Eye (tissue), 1 donor: ENCODE measurements at regions not wholly inside any gene's neighbourhood (a gene's known extent, or its start where the extent isn't known, plus 50 kb on each side); places are given as distances from the start of the nearest gene placed in this dataset.

Source experiments
- DNase-seq: peaks from one replicate; pipeline ENCODE4 v3.0.0-alpha.2; 2015

DNA sequence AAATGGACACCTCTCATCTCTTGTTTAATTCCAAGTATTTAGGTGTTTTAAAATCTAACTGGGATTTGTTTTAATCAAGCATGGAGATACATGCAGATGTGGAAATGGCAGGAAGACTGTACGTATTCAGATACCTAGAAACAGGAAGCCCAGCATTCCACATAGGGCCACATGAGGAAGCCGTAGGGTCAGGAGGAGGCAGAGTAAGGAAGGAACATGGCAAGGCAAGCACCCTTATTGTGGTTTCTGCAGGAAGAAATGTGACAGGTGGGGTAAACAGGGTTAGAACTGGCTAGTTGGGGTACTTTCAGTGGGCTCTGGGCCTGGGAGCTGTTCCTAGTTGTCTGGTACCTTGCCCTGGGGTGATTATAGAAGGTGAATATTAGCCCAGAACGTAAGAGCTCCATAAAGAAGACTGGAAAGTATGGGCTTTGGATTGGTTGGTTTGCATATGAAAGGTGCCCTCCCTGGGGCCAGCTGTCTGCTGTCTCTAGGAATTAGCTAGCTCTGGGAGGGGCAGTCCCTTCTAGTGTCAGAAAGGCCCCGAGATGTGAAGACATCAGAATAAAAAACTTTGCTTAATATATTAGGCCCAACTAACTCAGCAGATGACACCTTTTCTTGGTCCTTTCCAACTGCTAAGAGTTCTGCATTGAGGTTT, 107.7 kb upstream of the CADPS start:
- no peak for DNase-seq

GRCh38 chr3:62986061-62986460, 110.8 kb upstream of the CADPS start:
- no peak for DNase-seq

DNA sequence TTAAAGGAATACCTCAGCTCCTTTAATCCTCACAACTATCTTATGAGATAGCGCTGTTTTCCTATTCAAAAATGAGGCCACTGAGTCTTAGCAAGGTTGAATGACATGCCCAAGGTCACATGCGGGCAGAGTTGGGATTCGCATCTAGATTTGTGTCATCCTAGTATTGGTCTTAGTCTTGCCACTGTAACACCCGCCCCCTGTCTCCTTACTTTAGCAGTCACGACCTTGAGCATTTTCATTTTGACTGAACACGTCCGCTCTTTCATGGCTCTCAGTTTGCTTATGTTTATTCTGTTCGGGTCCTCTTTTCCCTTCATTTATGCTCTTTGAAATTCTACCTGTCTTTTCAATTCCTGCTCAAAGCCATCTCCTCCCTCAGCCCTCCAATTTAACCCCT, 112.5 kb upstream of the CADPS start:
- DNase-seq = no peak

GRCh38 chr3:62990704-62991413, 115.6 kb upstream of the CADPS start:
- no peak for DNase-seq

DNA sequence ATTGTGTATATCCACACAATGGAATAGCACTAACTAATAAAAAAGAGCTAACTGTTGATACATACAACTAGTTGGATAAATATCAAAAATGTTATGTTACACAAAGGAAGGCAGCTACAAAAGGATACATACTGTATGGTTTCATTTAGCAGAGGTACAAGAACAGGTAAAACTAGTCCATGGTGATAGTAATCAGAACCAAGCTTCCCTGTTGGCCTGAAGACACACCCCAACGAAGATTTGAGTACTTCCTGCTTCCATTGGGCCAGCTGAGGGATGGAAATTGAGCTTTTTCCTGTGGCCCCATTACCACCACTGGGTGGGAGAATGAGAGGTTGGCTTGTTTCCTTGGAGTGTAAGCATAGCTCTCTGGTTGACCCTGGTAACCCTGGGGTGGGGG, 117.3 kb upstream of the CADPS start:
- DNase-seq = no peak

DNA sequence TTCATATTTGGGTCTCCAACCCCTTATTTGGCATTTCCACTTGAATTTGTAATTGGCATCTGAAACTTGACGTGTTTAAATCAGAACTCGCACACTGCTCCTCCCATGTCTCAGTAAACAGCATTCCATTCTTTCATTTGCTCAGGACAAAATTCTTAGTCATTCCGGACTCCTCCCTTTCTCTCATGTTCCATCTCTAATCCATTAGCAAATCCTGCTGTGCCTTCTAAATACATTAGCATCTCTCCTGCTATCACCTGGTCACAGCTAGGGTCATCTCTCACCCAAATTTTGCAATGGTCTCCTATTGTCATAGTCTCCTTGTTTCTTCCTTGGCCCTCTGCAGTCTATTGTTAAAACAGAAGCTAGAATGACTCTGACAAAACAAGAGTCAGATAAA, 119.9 kb upstream of the CADPS start:
- no peak for DNase-seq

DNA sequence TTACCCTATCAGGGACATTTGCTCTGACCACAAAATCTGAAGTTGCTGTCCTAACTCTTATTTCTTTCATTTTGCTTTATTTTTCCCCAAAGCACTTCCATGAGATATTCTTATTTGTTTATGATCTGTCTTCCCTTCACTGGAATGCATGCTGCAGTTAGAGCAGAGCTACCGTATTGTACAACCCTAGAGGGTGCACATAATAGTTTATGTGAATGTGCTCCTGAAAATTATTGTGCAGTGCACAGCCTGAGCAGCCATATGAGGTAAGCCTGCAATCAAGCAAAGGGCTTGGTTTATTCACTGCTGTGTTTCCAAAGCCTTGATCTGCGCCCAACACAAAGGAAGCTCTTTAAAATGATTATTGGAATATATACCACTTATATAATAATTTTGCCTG, 120.3 kb upstream of the CADPS start:
- no peak for DNase-seq

DNA sequence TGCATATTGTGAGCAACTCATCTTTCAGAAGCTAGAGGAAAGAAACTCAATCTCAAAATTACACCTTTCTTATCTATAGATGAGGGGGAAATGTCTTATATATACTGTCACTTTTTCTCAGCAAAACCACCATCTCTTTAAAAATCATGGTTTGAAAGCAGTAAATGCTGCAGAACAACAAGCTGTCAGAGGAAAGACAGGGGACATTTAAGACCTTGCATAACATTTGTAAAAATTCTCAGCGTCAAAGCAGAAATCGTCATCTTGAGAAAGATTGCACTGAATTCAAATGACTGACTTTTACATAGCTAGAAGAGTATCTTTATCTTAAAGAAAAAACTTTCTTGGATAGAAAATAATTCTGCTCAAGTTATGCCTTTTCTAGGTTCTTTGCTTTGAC, 122.2 kb upstream of the CADPS start:
- DNase-seq = no peak

DNA sequence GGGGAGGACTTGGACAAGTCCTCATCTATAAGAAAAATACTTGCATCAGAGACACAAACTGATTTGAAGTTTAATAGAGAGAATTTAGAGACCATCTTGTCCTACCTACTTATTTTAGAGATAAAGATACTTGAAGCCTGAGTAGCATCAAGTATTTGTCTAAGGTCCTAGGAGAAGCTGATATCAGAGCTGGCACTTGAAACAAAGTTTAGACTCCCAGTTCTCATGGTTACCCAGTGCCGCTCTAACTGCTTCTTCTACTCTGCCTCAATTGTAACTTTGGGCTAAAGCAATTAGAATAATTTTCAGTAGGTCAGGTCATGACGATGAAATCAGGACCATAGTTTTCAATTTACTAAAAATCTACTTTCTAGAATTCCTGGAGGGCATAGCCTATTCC, 123.9 kb upstream of the CADPS start:
- DNase-seq = no peak

DNA sequence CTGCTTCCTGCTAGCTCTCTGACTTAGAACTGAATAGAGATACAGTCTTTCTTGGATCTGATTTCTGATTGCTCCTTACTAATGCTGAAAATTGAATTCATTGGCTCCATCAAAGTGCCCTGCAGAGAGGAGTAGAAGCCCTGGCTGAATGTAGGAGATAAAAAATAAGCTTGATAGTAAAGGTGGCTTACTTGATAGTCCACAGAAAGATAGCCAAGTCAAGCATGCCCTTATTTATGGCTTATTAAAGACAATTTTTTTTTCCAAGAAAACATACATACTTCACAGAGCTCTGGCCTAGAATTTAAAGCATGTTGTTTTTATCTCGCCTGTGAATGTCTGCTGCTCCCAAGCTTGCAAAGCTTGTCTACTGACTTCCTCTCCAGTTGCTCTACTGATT, 124.6 kb upstream of the CADPS start:
- no peak for DNase-seq

- DNase-seq = no peak
These were observed 129.2 kb upstream of the CADPS start for GRCh38 chr3:63004448-63004847.

DNA sequence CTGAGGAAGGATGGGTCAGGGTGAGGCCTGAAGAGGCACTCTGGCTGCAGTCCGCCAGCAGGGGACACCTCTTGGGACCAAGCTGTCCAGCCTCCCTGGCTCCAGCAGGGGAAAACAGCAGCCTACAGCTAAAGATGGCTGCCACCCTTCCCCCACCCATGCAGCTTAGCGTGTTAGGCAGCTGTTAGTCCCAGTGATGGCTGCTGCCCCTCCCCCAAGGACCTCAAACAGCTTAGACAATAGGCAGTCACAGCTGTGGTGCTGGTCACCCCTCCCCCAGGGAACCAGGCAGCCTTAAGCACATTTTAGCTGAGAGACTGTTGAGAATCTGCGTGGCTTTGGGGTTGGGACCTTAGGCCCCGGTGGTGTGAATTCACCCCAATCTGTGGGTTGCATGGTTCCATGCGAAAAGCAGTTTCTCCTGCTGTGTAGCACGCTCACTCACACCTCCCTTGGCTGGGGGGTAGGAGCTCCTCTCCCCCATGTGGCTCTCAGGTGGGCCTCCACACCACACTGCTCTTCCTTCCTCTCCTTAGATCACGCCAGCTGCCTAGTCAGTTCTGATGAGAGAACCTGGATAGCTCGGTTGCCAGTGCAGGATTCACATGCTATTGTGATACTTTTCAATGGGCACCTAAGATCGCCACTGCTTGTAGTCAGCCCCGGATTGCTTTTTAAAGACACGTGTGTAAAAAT, 140.5 kb upstream of the CADPS start:
- DNase-seq = peak; percentile 83

DNA sequence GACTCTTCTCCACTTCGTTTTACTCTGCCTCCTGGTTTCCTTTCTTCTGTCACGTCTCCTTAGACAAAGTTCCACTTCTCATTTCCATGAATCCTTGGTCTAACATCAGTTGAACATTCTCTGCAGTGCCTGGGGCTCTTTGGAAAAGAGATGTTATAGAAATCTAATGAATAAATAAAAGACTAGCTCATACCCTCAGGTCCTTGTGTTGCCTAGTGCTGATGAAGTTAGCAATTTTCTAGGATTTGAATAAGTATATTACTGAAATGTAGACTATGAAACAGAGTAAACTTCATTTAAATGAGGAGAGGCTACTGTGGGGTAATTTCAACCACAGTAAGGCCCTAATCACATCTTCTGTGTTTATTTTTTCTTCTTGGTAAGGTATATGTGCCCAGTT, 146.9 kb upstream of the CADPS start:
- DNase-seq = no peak

GRCh38 chr3:63026722-63027121, 151.5 kb upstream of the CADPS start:
- DNase-seq = no peak

- no peak for DNase-seq
These were observed 154.1 kb upstream of the CADPS start for GRCh38 chr3:63029326-63029725.

- no peak for DNase-seq
These were observed 154.7 kb upstream of the CADPS start for GRCh38 chr3:63029921-63030320.

DNA sequence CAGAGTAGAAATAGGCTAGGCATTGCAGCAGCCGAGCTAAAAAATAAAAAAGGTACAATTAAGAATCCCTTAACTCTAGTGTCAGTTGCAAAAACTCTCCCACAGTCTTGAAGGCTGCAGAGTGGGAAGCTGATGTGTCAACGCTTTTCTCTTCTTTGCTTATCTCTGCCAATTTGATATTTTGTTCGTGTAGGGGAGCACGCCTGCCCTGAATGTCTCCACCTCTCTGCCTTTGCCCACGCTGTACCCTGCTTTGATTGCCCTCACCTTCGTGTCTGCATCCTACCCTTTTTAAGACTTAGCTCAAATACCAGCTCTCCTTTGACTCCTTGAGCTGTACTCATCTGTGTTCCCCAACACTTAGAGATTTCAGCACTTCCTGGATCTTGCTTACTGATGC, 155.4 kb upstream of the CADPS start:
- no peak for DNase-seq

GRCh38 chr3:63032881-63033280, 157.7 kb upstream of the CADPS start:
- no peak for DNase-seq

GRCh38 chr3:63034101-63034500, 158.9 kb upstream of the CADPS start:
- no peak for DNase-seq

- DNase-seq = no peak
These were observed 161.9 kb upstream of the CADPS start for GRCh38 chr3:63037116-63037515.

GRCh38 chr3:63042833-63043232, 167.6 kb upstream of the CADPS start:
- no peak for DNase-seq

GRCh38 chr3:63043631-63044030, 168.4 kb upstream of the CADPS start:
- no peak for DNase-seq

- no peak for DNase-seq
These were observed 170.9 kb upstream of the CADPS start for GRCh38 chr3:63046152-63046551.

DNA sequence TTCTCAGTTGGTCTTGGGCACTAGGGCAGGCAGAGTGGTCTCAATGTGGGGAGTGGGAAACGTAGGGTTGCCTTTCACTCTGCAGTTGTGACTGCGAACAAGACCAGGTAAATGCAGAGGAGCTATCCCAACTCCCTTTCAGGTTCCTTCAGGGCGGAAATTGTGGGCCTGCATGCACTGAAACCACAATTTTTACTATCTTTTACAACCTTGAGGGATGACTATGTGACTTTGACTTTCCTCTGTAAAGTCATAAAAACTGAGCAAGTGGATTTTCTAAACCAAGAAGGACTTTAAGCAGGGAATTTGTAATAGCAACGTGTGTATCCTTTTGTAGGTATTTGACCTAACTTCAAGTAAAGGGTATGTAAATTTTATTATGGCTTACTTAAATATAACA, 171.4 kb upstream of the CADPS start:
- DNase-seq = no peak
